Umbilical cord (tissue), 1 donor: ENCODE measurements at regions not wholly inside any gene's neighbourhood (a gene's known extent, or its start where the extent isn't known, plus 50 kb on each side); places are given as distances from the start of the nearest gene placed in this dataset.

Experiments used
- DNase-seq: peaks from one replicate; pipeline ENCODE4 v3.0.0-alpha.2; 2015; ENCODE audit warnings: low spot score

GRCh38 chr13:83219832-83220231 is 662.4 kb downstream of the SLITRK1 start:
- no peak for DNase-seq

- no peak for DNase-seq
Measured at GRCh38 chr13:83216479-83217245, 665.6 kb downstream of the SLITRK1 start.

- DNase-seq = peak; percentile 36
Measured at GRCh38 chr13:83215627-83216026, 666.6 kb downstream of the SLITRK1 start.

- DNase-seq = no peak
Measured at GRCh38 chr13:83214452-83214851, 667.8 kb downstream of the SLITRK1 start.

- no peak for DNase-seq
Measured at GRCh38 chr13:83211301-83211700, 671.0 kb downstream of the SLITRK1 start.

- no peak for DNase-seq
Measured at GRCh38 chr13:83204886-83205285, 677.4 kb downstream of the SLITRK1 start.

- no peak for DNase-seq
Measured at GRCh38 chr13:83201506-83201905, 680.8 kb downstream of the SLITRK1 start.

- no peak for DNase-seq
Measured at GRCh38 chr13:83197316-83197715, 685.0 kb downstream of the SLITRK1 start.

- DNase-seq = no peak
Measured at GRCh38 chr13:83190020-83190419, 692.3 kb downstream of the SLITRK1 start.

- DNase-seq = peak; percentile 48
Measured at GRCh38 chr13:83184819-83185218, 697.5 kb downstream of the SLITRK1 start.

GRCh38 chr13:83184150-83184475 is 698.2 kb downstream of the SLITRK1 start:
- no peak for DNase-seq

GRCh38 chr13:83183439-83184149 is 698.7 kb downstream of the SLITRK1 start:
- DNase-seq = no peak

- no peak for DNase-seq
Measured at GRCh38 chr13:83182845-83183244, 699.4 kb downstream of the SLITRK1 start.

GRCh38 chr13:83178008-83178407 is 704.3 kb downstream of the SLITRK1 start:
- no peak for DNase-seq

- DNase-seq = no peak
Measured at GRCh38 chr13:83168590-83168989, 713.7 kb downstream of the SLITRK1 start.

GRCh38 chr13:83167203-83167602 is 715.1 kb downstream of the SLITRK1 start:
- DNase-seq = no peak

GRCh38 chr13:83166550-83166949 is 715.7 kb downstream of the SLITRK1 start:
- no peak for DNase-seq

GRCh38 chr13:83162493-83162892 is 719.8 kb downstream of the SLITRK1 start:
- no peak for DNase-seq

- no peak for DNase-seq
Measured at GRCh38 chr13:83153848-83154247, 728.4 kb downstream of the SLITRK1 start.

- no peak for DNase-seq
Measured at GRCh38 chr13:83151308-83151660, 731.0 kb downstream of the SLITRK1 start.

GRCh38 chr13:83150616-83151307 is 731.5 kb downstream of the SLITRK1 start:
- DNase-seq = no peak

GRCh38 chr13:83136660-83137059 is 745.6 kb downstream of the SLITRK1 start:
- no peak for DNase-seq

- DNase-seq = no peak
Measured at GRCh38 chr13:83125791-83126190, 756.5 kb downstream of the SLITRK1 start.
